GM12878 (cell line): ENCODE measurements at regions not wholly inside any gene's neighbourhood (a gene's known extent, or its start where the extent isn't known, plus 50 kb on each side); places are given as distances from the start of the nearest gene placed in this dataset.

Experiments used
- ATAC-seq: fragments of 200-7000 bp; cut with Tn5 transposase; 3 replicates; pipeline ENCODE4 v1.9.1; 2020; ENCODE audit warnings: mild to moderate bottlenecking, moderate library complexity
- BruUV-seq: library from RNA; stranded (reverse); fragments of 400-500 nt; replicated peaks from 2 replicates; lab custom pipeline; 2021; lab: Mats Ljungman, UMichigan
- CTCF ChIA-PET: fragments of 300-600 bp; sonication (Branson Sonifier 250); formaldehyde crosslinking; extraction: SDS; loops from one replicate; lab custom pipeline; 2021; ENCODE audit warnings: inconsistent platforms; lab: Yijun Ruan, JAX
- POLR2A ChIA-PET: fragments of 350-600 bp; formaldehyde crosslinking; extraction: SDS; loops from one replicate; lab custom pipeline; 2021; ENCODE audit warnings: inconsistent platforms; lab: Charles Lee
- RAD21 ChIA-PET: fragments of 300-600 bp; sonication (Branson Sonifier 250); formaldehyde crosslinking; loops from one replicate; lab custom pipeline; 2023; ENCODE audit warnings: antibody characterized with exemption; ENCODE audit not compliant: unreplicated experiment; lab: Charles Lee
- SMC1A ChIA-PET: fragments of 300-600 bp; sonication (Branson Sonifier 250); formaldehyde crosslinking; loops from one replicate; lab custom pipeline; 2023; ENCODE audit not compliant: unreplicated experiment, uncharacterized antibody; lab: Charles Lee
- DNase-seq: peaks from one replicate; pipeline ENCODE4 v3.0.0-alpha.2; 2011; ENCODE audit warnings: low read depth, low spot score
- FAIRE-seq: peaks from 3 replicates; lab custom pipeline; 2011; peaks lifted over from hg19 to GRCh38; lab: Jason Lieb, UNC
- H2AFZ ChIP-seq: 2 replicates; pipeline ENCODE4 v1.6.0; 2011; ENCODE audit warnings: low read depth, low read length, control low read depth; ENCODE audit not compliant: control insufficient read depth
- H3K27ac ChIP-seq: 2 replicates; pipeline ENCODE4 v1.5.1; 2011; ENCODE audit warnings: control low read depth; ENCODE audit not compliant: control insufficient read depth, insufficient read depth
- H3K27me3 ChIP-seq, 2 experiments: replicated peaks in 1 of 2; 2 replicates each; pipeline versions ENCODE4 v1.6.0 to v1.6.1; 2011; ENCODE audit warnings: low read length in 1 of 2; ENCODE audit not compliant: control insufficient read depth in 2 of 2, insufficient read depth in 2 of 2
- H3K36me3 ChIP-seq, 2 experiments: 2 replicates each; pipeline ENCODE4 v1.5.1; 2011; ENCODE audit warnings: low read length in 1 of 2; ENCODE audit not compliant: control insufficient read depth in 2 of 2, insufficient read depth in 2 of 2
- H3K4me1 ChIP-seq: 2 replicates; pipeline ENCODE4 v1.6.1; 2011; ENCODE audit warnings: mild to moderate bottlenecking, low read length, moderate library complexity, mixed read lengths; ENCODE audit not compliant: control insufficient read depth, insufficient read depth
- H3K4me2 ChIP-seq: 2 replicates; pipeline ENCODE4 v1.6.0; 2011; ENCODE audit warnings: control low read depth; ENCODE audit not compliant: control insufficient read depth, insufficient read depth
- H3K4me3 ChIP-seq: fragments of 200-600 bp; sonication (generic); 2 replicates; pipeline ENCODE4 v1.5.1; 2016
- H3K79me2 ChIP-seq: 2 replicates; pipeline ENCODE4 v1.6.0; 2011; ENCODE audit warnings: low read length; ENCODE audit not compliant: control insufficient read depth, insufficient read depth
- H3K9ac ChIP-seq: 2 replicates; pipeline ENCODE4 v1.8.0; 2011; ENCODE audit warnings: low read length, control low read depth, mixed read lengths; ENCODE audit not compliant: control insufficient read depth, insufficient read depth
- H3K9me3 ChIP-seq: replicated peaks from 3 replicates; pipeline ENCODE4 v1.5.1; 2011; ENCODE audit warnings: mild to moderate bottlenecking, low read length; ENCODE audit not compliant: control insufficient read depth, insufficient read depth
- H4K20me1 ChIP-seq: 2 replicates; pipeline ENCODE4 v1.6.0; 2011; ENCODE audit not compliant: control insufficient read depth, insufficient read depth
- CBFB ChIP-seq: IDR thresholded peaks from 2 replicates; pipeline ENCODE4 v1.6.1; 2016; ENCODE audit warnings: antibody characterized with exemption, low read depth
- FOXK2 ChIP-seq: fragments of 450-650 bp; IDR thresholded peaks from 2 replicates; pipeline ENCODE4 v1.6.1; 2017; ENCODE audit warnings: mild to moderate bottlenecking, moderate library complexity
- MEF2B ChIP-seq: fragments of 450-650 bp; IDR thresholded peaks from 2 replicates; pipeline ENCODE4 v1.6.1; 2018; ENCODE audit warnings: mild to moderate bottlenecking, moderate library complexity; ENCODE audit not compliant: partially characterized antibody, poor library complexity, severe bottlenecking
- MTA2 ChIP-seq: fragments of 450-650 bp; IDR thresholded peaks from 2 replicates; pipeline ENCODE4 v1.6.1; 2016; ENCODE audit warnings: low read depth, mild to moderate bottlenecking, moderate library complexity
- NFYA ChIP-seq: IDR thresholded peaks from 2 replicates; pipeline ENCODE4 v1.6.1; 2011; ENCODE audit warnings: low read depth, mild to moderate bottlenecking, low read length, improper control_type of control experiment, borderline replicate concordance
- SP1 ChIP-seq: IDR thresholded peaks from one replicate; pipeline ENCODE4 v1.6.1; 2011; ENCODE audit warnings: low read depth, low read length
- SRF ChIP-seq, 2 experiments: IDR thresholded peaks; 2 replicates each; pipeline ENCODE4 v1.6.1; 2011; ENCODE audit warnings: low read depth in 2 of 2, low read length in 2 of 2, mild to moderate bottlenecking in 1 of 2, moderate library complexity in 1 of 2
- STAT3 ChIP-seq: IDR thresholded peaks from 2 replicates; pipeline ENCODE4 v1.6.1; 2011; ENCODE audit warnings: low read depth, low read length, improper control_type of control experiment
- ZNF622 ChIP-seq: fragments of 450-650 bp; IDR thresholded peaks from 2 replicates; pipeline ENCODE4 v1.6.1; 2017; ENCODE audit warnings: mild to moderate bottlenecking, inconsistent platforms
- WGBS: methylation state at CpG from one replicate; pipeline ENCODE4 v1.1.6; 2016; ENCODE audit warnings: low lambda C conversion rate; ENCODE audit not compliant: insufficient replicate concordance, insufficient coverage; ENCODE audit errors: missing lambda C conversion rate; 5-methylcytosine and 5-hydroxymethylcytosine counted together
- in situ Hi-C: fragments of 300-500 bp; cut with MboI; formaldehyde crosslinking; loops from 9 replicates; pipeline ENCODE4 v1.14.3; 2018; ENCODE audit warnings: mixed read lengths
- intact Hi-C: fragments of 100-400 bp; cut with micrococcal nuclease; formaldehyde crosslinking; loops from one replicate; pipeline ENCODE4 v1.14.2; 2022; ENCODE audit not compliant: unreplicated experiment
- TF ChIP-seq, protein P1 (sequence below): fragments of 450-650 bp; IDR thresholded peaks from 2 replicates; pipeline ENCODE4 v1.6.1; 2016; ENCODE audit warnings: mild to moderate bottlenecking, moderate library complexity, borderline replicate concordance
- TF ChIP-seq, protein P2 (sequence below): IDR thresholded peaks from 2 replicates; pipeline ENCODE4 v1.6.1; 2011; ENCODE audit warnings: low read depth, low read length, improper control_type of control experiment, borderline replicate concordance
- TF ChIP-seq, protein P3 (sequence below): fragments of 450-650 bp; IDR thresholded peaks from 2 replicates; pipeline ENCODE4 v1.6.1; 2017; ENCODE audit warnings: borderline replicate concordance

- TF ChIP-seq, protein P1, sequence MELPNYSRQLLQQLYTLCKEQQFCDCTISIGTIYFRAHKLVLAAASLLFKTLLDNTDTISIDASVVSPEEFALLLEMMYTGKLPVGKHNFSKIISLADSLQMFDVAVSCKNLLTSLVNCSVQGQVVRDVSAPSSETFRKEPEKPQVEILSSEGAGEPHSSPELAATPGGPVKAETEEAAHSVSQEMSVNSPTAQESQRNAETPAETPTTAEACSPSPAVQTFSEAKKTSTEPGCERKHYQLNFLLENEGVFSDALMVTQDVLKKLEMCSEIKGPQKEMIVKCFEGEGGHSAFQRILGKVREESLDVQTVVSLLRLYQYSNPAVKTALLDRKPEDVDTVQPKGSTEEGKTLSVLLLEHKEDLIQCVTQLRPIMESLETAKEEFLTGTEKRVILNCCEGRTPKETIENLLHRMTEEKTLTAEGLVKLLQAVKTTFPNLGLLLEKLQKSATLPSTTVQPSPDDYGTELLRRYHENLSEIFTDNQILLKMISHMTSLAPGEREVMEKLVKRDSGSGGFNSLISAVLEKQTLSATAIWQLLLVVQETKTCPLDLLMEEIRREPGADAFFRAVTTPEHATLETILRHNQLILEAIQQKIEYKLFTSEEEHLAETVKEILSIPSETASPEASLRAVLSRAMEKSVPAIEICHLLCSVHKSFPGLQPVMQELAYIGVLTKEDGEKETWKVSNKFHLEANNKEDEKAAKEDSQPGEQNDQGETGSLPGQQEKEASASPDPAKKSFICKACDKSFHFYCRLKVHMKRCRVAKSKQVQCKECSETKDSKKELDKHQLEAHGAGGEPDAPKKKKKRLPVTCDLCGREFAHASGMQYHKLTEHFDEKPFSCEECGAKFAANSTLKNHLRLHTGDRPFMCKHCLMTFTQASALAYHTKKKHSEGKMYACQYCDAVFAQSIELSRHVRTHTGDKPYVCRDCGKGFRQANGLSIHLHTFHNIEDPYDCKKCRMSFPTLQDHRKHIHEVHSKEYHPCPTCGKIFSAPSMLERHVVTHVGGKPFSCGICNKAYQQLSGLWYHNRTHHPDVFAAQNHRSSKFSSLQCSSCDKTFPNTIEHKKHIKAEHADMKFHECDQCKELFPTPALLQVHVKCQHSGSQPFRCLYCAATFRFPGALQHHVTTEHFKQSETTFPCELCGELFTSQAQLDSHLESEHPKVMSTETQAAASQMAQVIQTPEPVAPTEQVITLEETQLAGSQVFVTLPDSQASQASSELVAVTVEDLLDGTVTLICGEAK: no peak
- TF ChIP-seq NFYA: no peak
- TF ChIP-seq ZNF622: no peak
- TF ChIP-seq SP1: no peak
- no peak for TF ChIP-seq CBFB
- TF ChIP-seq SRF (IDR thresholded peaks at IDR 0.05; ENCODE audit: low read depth in 2 of 2, low read length in 2 of 2): no peak
- no peak for TF ChIP-seq MEF2B
- TF ChIP-seq, protein P2, sequence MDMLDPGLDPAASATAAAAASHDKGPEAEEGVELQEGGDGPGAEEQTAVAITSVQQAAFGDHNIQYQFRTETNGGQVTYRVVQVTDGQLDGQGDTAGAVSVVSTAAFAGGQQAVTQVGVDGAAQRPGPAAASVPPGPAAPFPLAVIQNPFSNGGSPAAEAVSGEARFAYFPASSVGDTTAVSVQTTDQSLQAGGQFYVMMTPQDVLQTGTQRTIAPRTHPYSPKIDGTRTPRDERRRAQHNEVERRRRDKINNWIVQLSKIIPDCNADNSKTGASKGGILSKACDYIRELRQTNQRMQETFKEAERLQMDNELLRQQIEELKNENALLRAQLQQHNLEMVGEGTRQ: no peak
These were observed 78.7 kb upstream of the ZNF184 start (continued) for GRCh38 chr6:27551607-27552006.

- intact Hi-C loops (no loop called here), in situ Hi-C loops (no loop called here)
- ATAC-seq: no peak
- no peaks in the 10 kb centered on the region for H3K27me3 ChIP-seq
- POLR2A ChIA-PET: no interaction called here
- BruUV-seq: no TSS peak
- 76% methylated on average over 3 of the region's 3 CpGs for WGBS
- SMC1A ChIA-PET: no interaction called here
- H3K36me3 ChIP-seq: no peaks in the 10 kb centered on the region
- H3K4me3 ChIP-seq: no peak overlapping the region
- H4K20me1 ChIP-seq: no peaks in the 10 kb centered on the region
- H3K9ac ChIP-seq: no peak overlapping the region
- RAD21 ChIA-PET: no interaction called here
- no peak for DNase-seq
- H3K4me1 ChIP-seq: no peaks in the 10 kb centered on the region
- H3K4me2 ChIP-seq: no peak overlapping the region
- H3K79me2 ChIP-seq: no peaks in the 10 kb centered on the region
- H3K9me3 ChIP-seq: no peaks in the 10 kb centered on the region; the same call in 2 of the 3 replicates
- H2AFZ ChIP-seq: no peak overlapping the region
- no peak overlapping the region for H3K27ac ChIP-seq
- TF ChIP-seq MTA2: no peak
- TF ChIP-seq, protein P3, sequence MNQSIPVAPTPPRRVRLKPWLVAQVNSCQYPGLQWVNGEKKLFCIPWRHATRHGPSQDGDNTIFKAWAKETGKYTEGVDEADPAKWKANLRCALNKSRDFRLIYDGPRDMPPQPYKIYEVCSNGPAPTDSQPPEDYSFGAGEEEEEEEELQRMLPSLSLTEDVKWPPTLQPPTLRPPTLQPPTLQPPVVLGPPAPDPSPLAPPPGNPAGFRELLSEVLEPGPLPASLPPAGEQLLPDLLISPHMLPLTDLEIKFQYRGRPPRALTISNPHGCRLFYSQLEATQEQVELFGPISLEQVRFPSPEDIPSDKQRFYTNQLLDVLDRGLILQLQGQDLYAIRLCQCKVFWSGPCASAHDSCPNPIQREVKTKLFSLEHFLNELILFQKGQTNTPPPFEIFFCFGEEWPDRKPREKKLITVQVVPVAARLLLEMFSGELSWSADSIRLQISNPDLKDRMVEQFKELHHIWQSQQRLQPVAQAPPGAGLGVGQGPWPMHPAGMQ: no peak
- no peak for TF ChIP-seq FOXK2
- TF ChIP-seq NFYA: no peak
- no peak for TF ChIP-seq STAT3
- FAIRE-seq: no peak
- CTCF ChIA-PET: no interaction called here
These were observed 77.8 kb upstream of the ZNF184 start for GRCh38 chr6:27550692-27551091.
